Vagina (tissue), 2 donors: ENCODE measurements at regions not wholly inside any gene's neighbourhood (a gene's known extent, or its start where the extent isn't known, plus 50 kb on each side); places are given as distances from the start of the nearest gene placed in this dataset.

ENCODE experiments used
- DNase-seq, 2 donors: peaks; one replicate each; pipeline ENCODE4 v3.0.0-alpha.2; 2017; ENCODE audit errors: extremely low spot score in 2 of 2
- H3K27ac ChIP-seq: fragments of 200-600 bp; sonication (generic); one replicate; pipeline ENCODE4 v1.5.1; 2019
- H3K27me3 ChIP-seq: fragments of 200-600 bp; sonication (generic); one replicate; pipeline ENCODE4 v1.5.1; 2019
- H3K36me3 ChIP-seq, 2 donors: fragments of 200-600 bp; sonication (generic); one replicate each; pipeline ENCODE4 v1.5.1; 2017 to 2019
- H3K4me1 ChIP-seq: fragments of 200-600 bp; sonication (generic); one replicate; pipeline ENCODE4 v1.5.1; 2019
- H3K4me3 ChIP-seq, 2 donors: fragments of 200-600 bp; sonication (generic); 1 replicate in 1 of 2; 2 replicates in 1 of 2; pipeline ENCODE4 v1.5.1; 2016 to 2019
- H3K9me3 ChIP-seq: fragments of 200-600 bp; sonication (generic); one replicate; pipeline ENCODE4 v1.5.1; 2019
- CTCF ChIP-seq, 3 experiments: fragments of 450-650 bp in 2 of 3; fragments of 200-600 bp in 1 of 3; sonication (generic) in 1 of 3; IDR thresholded peaks; one replicate each; pipeline ENCODE4 v1.5.1; 2017 to 2019; ENCODE audit warnings: antibody characterized with exemption in 3 of 3, mild to moderate bottlenecking in 2 of 3, moderate library complexity in 2 of 3
- POLR2A ChIP-seq, 2 donors: fragments of 450-650 bp; IDR thresholded peaks; one replicate each; pipeline ENCODE4 v1.6.1; 2017; ENCODE audit warnings: antibody characterized with exemption in 2 of 2, mild to moderate bottlenecking in 2 of 2, moderate library complexity in 2 of 2
- POLR2AphosphoS5 ChIP-seq, 2 donors: sonication (generic); formaldehyde crosslinking; IDR thresholded peaks; one replicate each; pipeline ENCODE4 v1.9.0; 2017; ENCODE audit warnings: antibody characterized with exemption in 2 of 2, mild to moderate bottlenecking in 2 of 2, low read depth in 1 of 2; ENCODE audit not compliant: insufficient read depth in 1 of 2
- intact Hi-C: fragments of 100-400 bp; cut with DNase I; formaldehyde crosslinking; loops from one replicate; pipeline ENCODE4 v1.15.1; 2023

GRCh38 chr7:115682507-115682906 lies 348.1 kb downstream of the TFEC start:
- Histone ChIP-seq H3K36me3 (no peaks in the 10 kb centered on the region), H3K9me3 (no peaks in the 10 kb centered on the region), H3K27me3 (no peaks in the 10 kb centered on the region), H3K27ac (no peak overlapping the region), H3K4me3 (no peak overlapping the region), H3K4me1 (no peaks in the 10 kb centered on the region)
- intact Hi-C loops, result no loop called here
- no peak for TF ChIP-seq POLR2AphosphoS5 (IDR thresholded peaks at IDR 0.05; ENCODE audit: insufficient read depth in 1 of 2, low read depth in 1 of 2)
- no peak for TF ChIP-seq CTCF (IDR thresholded peaks at IDR 0.05)
- TF ChIP-seq POLR2A (IDR thresholded peaks at IDR 0.05), result no peak
- DNase-seq, result no peak

DNA sequence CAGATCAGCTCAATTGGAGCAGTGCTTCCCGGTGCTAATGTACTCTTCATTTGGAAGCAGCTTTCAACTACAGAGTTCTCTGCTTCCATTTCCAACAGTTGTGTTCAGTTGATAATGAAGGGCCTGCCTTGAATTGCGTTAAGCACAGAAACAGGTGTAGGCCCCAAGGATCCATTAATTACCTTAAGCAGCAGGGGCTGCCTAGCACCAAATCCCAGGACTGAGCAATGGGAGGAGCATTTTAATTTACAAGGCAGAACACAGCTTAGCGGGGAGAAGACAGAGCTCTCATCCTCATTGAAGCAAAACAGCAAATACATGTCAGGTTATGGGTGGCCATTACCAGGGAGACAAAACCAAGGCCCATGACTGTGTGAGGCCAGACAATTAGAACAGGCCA lies 349.6 kb downstream of the TFEC start:
- intact Hi-C loops, result no loop called here
- TF ChIP-seq POLR2AphosphoS5 (IDR thresholded peaks at IDR 0.05; ENCODE audit: insufficient read depth in 1 of 2, low read depth in 1 of 2) (no peak), POLR2A (IDR thresholded peaks at IDR 0.05) (no peak), CTCF (IDR thresholded peaks at IDR 0.05) (no peak)
- H3K27ac ChIP-seq, result no peak overlapping the region
- no peak for DNase-seq
- H3K36me3 ChIP-seq, result no peaks in the 10 kb centered on the region
- no peaks in the 10 kb centered on the region for H3K27me3 ChIP-seq
- H3K4me3 ChIP-seq, result no peak overlapping the region
- H3K4me1 ChIP-seq, result no peaks in the 10 kb centered on the region
- no peaks in the 10 kb centered on the region for H3K9me3 ChIP-seq

DNA sequence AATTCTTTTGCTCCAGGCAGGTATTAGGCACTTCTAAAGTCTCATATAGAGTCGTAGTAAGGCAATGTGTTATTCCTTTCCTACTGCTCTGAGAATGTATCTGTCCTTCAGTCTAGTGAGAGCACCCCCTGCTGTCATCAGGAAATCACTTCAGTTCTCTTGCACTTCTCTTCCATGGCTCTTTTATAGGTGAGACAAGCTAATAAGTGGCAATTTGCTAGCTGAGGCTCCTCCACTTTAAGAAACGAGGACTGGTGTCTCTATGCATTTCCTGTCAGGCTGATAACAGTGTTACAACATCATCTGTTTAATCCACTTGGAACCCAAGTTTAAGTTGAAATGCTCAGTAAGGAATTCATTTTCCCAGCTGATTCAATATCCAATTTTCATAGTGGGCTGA lies 350.6 kb downstream of the TFEC start:
- Histone ChIP-seq H3K27me3 (no peaks in the 10 kb centered on the region), H3K27ac (no peak overlapping the region), H3K4me1 (no peaks in the 10 kb centered on the region), H3K36me3 (no peaks in the 10 kb centered on the region), H3K9me3 (no peaks in the 10 kb centered on the region), H3K4me3 (no peak overlapping the region)
- no peak for DNase-seq
- TF ChIP-seq POLR2AphosphoS5 (IDR thresholded peaks at IDR 0.05; ENCODE audit: insufficient read depth in 1 of 2, low read depth in 1 of 2) (no peak), POLR2A (IDR thresholded peaks at IDR 0.05) (no peak), CTCF (IDR thresholded peaks at IDR 0.05) (no peak)
- intact Hi-C loops, result no loop called here

DNA sequence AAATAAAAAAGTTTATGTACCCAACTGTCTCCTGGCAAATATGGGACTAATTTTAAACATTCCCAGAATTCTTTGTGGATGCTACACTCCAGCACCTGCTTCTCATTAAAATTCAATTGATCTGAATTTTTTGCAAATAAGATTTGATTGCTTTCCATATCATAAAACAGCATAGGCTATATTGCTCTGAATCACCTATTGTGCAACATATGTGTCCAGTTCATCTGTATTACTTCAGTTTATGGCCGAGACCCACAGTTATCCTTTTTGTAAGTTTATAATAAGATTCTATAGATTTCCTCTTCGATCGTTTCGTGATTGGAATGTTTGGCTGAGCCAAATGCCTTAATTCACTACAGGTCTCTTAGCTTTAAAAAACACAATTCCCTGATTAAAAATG lies 351.1 kb downstream of the TFEC start:
- no peak overlapping the region for H3K27ac ChIP-seq
- intact Hi-C loops, result no loop called here
- no peaks in the 10 kb centered on the region for H3K4me1 ChIP-seq
- no peaks in the 10 kb centered on the region for H3K9me3 ChIP-seq
- TF ChIP-seq CTCF (IDR thresholded peaks at IDR 0.05) (no peak), POLR2A (IDR thresholded peaks at IDR 0.05) (no peak), POLR2AphosphoS5 (IDR thresholded peaks at IDR 0.05; ENCODE audit: insufficient read depth in 1 of 2, low read depth in 1 of 2) (no peak)
- H3K36me3 ChIP-seq, result no peaks in the 10 kb centered on the region
- H3K4me3 ChIP-seq, result no peak overlapping the region
- H3K27me3 ChIP-seq, result no peaks in the 10 kb centered on the region
- no peak for DNase-seq

DNA sequence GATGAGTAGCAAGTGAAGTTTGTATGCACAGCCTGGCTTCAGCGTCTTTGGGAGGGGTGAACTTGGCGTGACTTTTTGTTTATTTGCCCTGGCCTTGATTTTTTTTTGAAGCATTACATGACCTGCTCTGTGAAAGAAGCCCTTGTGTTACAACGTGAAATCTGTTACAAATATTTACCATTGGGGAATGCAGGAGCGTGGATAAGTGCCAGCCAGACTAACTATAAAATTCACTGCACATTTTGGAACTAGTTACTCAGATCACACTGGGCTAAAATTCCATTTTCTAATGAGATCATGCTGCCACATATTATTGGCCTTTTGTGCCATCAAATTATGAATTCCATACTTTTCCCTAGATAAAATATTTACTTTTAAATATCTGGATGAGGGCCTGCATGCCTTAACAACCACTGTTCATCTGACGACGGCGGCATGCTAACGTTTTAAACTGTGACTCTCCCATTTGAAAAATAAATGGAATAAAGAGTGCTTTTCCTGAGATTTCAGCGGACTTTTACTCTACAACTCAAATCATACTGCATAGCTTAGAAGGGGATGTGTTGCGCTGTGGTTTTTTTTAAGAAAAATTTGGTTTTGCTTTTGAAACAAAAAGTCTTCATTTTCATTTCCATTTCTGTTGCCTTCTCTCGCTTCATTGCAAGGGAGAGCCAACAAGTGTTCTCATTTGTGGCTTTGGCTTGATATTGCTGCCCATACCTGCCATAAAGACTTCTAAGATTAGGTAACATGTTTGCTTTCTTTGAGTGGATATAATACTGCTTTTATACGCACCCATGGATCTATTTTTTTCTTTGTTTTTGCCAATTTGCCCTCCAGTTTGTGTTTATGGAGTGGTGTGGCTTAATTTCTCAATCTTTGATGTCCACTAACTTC lies 352.2 kb downstream of the TFEC start:
- Histone ChIP-seq H3K9me3 (no peaks in the 10 kb centered on the region), H3K36me3 (no peaks in the 10 kb centered on the region), H3K4me1 (no peaks in the 10 kb centered on the region), H3K27me3 (no peaks in the 10 kb centered on the region), H3K4me3 (no peak overlapping the region), H3K27ac (no peak overlapping the region)
- DNase-seq, result no peak
- TF ChIP-seq POLR2AphosphoS5 (IDR thresholded peaks at IDR 0.05; ENCODE audit: insufficient read depth in 1 of 2, low read depth in 1 of 2) (no peak), POLR2A (IDR thresholded peaks at IDR 0.05) (no peak), CTCF (IDR thresholded peaks at IDR 0.05) (no peak)
- intact Hi-C loops, result no loop called here
